LHCN-M2 (cell line): ENCODE measurements at regions not wholly inside any gene's neighbourhood (a gene's known extent, or its start where the extent isn't known, plus 50 kb on each side); places are given as distances from the start of the nearest gene placed in this dataset.
"Not testable (repeated sequence)": the region's sequence is repeated elsewhere in the genome, so short reads cannot be mapped to it uniquely, and the experiment has no call there.

Source experiments
- DNase-seq: peaks from one replicate; pipeline ENCODE4 v3.0.0-alpha.2; 2012; ENCODE audit warnings: low read depth

- DNase-seq = no peak
Observed at GRCh38 chr9:108286638-108287206, 569.1 kb downstream of the ACTL7B start.

GRCh38 chr9:108283696-108284095 lies 572.1 kb downstream of the ACTL7B start:
- no peak for DNase-seq

- DNase-seq = no peak
Observed at GRCh38 chr9:108282872-108283271, 572.9 kb downstream of the ACTL7B start.

DNA sequence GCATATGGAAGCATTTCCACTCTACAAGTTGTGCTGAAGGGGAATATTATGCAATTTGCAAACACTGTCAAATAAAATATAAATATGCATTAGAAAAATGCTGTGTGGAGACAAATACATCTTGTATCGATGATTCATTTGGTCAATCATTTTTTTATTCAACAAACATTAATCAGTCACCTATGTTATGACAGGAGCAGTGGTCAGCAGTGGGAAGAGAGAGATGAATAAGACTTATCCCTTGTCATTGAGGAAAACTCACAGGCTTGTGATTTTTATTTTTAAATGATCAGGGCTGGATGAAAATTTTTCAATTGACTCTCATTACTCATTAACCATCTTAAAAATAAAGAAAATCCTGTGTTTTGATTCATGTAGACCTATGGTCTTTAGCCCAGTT lies 574.1 kb downstream of the ACTL7B start:
- no peak for DNase-seq

DNA sequence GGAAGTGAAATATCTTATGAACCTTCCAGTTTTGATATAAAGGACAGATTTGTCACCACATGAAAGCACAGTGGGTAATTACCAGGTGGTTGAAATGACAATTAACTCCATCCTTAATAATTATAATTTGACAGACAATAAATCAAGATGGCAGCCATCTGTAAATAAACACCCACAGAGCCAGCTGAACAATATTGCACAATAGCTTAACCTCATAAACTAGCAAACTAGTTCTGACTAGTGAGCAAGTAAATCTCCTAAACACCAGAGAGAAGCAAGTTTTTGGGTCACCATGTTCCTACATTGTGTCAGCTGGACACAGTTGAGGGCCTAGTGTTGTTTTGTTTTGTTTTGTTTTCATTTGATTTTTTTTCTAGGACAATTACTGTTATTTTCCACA lies 577.4 kb downstream of the ACTL7B start:
- peak; percentile 42 for DNase-seq

- DNase-seq = no peak
Observed at GRCh38 chr9:108277216-108277615, 578.6 kb downstream of the ACTL7B start.

DNA sequence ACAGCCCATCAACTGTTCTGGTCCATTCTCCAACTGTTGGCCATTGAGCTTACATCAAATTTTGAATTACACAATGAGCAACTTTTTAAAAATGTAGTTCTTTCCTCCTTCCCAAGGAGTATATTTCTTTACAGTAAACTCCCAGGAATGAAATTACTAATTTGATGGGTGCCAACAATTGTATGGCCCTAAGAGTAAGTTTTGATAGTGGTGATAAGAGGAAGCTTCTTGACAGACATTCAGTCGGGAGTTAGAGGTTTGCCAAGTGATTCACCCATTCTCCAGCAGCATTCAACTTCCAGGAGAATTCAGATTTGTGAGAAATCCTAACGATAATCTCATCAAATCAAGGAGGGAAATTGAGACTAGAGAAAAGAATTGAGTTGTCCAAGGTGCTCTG lies 579.9 kb downstream of the ACTL7B start:
- no peak for DNase-seq

DNA sequence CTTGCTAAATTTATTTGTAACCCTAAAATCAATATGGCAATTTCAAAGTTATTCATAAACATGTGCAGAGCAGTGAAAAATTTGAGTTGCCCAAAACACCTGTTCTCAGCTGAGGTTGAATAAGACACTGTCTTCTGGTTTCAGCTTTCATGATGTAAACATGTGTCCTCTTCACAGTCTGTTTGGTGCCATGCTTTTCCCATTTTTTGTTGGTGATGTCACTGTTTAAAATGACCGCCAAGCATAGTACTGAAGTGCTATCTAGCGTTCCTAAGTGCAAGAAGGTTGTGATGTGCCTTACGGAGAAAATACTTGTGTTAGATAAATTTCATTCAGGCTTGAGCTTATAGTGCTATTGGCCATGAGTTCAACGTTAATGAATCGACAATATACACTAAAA lies 580.8 kb downstream of the ACTL7B start:
- DNase-seq = no peak

DNA sequence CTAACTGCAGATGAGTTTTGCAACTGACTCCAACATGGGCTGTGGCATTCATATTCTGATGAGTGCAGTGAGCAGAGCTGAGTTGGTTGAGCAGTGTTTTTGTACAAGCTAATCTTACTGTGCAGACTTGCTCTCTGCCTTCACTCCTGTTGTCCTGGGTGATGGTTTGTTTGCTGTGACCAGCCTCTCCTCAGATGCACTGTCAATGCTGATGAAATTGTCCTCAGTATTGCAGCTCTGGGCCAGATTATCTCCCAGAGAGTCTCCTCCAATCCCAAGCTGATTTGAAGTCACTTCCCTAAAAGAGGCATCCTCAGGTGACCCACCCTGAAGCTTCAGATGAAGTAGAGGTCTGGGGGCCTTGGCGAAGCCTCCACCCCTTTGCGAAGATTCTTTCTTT lies 581.8 kb downstream of the ACTL7B start:
- DNase-seq = no peak

GRCh38 chr9:108272349-108272899 lies 583.4 kb downstream of the ACTL7B start:
- peak; percentile 74 for DNase-seq

- peak; percentile 92 for DNase-seq
Observed at GRCh38 chr9:108271646-108272348, 584.0 kb downstream of the ACTL7B start.

DNA sequence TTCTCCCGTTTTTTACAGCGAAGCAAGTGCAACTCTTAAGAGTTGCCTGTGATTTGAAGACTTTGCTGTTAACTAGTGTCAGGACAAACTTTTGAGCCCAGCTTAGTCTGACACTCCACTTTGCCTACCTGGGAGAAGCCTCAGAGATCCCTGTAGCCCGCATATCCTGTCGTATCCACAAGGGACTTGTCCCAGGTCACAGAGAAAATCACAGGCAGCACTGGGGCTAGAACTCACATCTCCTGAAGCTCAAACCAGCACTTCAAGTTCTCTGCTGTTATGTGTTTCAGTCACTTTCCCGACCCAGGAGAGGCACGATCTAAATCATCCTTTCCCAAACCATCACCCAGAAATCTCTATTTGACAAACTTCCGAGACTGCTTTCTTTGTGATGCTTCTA lies 584.5 kb downstream of the ACTL7B start:
- no peak for DNase-seq

- no peak for DNase-seq
Observed at GRCh38 chr9:108270561-108270960, 585.2 kb downstream of the ACTL7B start.

GRCh38 chr9:108270051-108270450 lies 585.7 kb downstream of the ACTL7B start:
- DNase-seq = no peak

DNA sequence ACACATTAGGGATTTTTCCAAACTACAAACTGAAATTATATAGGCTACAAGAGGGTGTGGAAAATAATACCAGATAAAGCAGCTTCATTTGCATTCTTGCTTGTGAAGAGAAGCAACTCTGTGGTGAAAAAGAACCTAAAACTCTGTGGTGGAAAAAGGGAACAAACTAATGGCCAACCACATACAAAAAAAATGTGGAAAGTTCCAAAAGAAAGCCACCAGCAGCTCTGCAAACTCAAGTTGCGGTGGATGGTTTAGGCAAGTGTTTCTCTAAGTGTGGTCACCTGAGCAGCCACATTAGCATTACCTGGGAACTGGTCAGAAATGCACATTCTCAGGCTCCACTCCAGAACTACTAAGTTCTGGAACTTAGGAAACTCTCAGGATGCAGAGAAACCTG lies 586.4 kb downstream of the ACTL7B start:
- no peak for DNase-seq

GRCh38 chr9:108265065-108265464 lies 590.7 kb downstream of the ACTL7B start:
- no peak for DNase-seq

GRCh38 chr9:108264093-108264492 lies 591.7 kb downstream of the ACTL7B start:
- DNase-seq = no peak

DNA sequence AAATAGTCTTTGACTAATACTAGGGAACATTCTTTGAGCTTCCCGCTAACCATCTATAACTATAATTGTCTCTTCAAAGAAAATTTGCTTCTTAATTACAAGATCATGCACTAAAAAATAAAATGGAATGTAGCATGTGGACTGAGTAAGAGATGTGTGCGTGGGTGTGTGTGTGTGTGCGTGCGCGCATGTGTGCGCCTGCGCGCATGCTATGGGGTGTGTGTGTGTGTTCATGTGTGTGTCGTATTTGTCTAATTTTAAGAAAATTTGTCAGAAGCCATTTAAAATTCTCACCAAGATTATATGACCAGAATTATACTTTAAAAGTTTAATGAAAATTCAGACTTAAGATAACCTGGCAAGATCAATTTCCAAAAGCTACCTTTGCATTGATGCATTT lies 593.0 kb downstream of the ACTL7B start:
- DNase-seq = no peak

GRCh38 chr9:108259917-108260675 lies 595.7 kb downstream of the ACTL7B start:
- peak; percentile 14 for DNase-seq

- no peak for DNase-seq
Observed at GRCh38 chr9:108258640-108259039, 597.1 kb downstream of the ACTL7B start.

GRCh38 chr9:108257382-108257781 lies 598.4 kb downstream of the ACTL7B start:
- DNase-seq = no peak

DNA sequence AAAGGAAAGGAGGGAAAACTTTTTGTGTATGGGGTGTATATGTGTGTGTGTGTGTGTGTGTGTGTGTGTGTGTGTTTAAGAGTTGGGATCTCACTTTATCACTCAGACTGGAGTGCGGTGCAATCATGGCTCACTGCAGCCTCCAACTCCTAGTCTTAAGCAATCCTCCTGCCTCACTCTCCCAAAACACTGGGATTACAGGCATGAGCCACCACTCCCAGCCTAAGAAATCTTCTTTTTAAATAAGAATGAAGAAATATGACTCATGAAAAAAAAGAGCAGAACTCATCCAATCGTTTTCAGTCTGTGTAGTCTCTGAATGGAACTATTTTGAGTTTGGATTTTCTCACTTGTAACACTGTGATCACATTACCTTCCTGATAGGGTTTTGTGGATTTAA lies 601.5 kb downstream of the ACTL7B start:
- DNase-seq = no peak

DNA sequence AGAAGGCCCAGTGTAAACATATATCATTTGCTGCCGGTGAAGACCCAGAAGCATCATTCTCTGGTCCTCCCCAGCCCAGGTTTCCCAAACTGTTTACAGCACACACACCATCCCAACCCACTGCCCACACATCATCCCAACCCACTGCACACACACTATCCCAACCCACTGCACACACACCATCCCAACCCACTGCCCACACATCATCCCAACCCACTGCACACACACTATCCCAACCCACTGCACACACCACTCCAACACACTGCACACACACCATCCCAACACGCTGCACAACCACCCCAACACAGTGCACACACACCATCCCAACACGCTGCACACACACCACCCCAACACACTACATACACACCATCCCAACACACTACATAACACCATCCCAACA lies 608.4 kb downstream of the ACTL7B start:
- DNase-seq = not testable (repeated sequence)
